ENCODE measurements at regions not wholly inside any gene's neighbourhood (a gene's known extent, or its start where the extent isn't known, plus 50 kb on each side); places are given as distances from the start of the nearest gene placed in this dataset.

- TF ChIP-seq ZBTB33 (IDR thresholded peaks at IDR 0.05; ENCODE audit: borderline replicate concordance, low read depth): no peak
These were observed 323.0 kb upstream of the PODXL start (continued) for GRCh38 chr7:131879424-131879823.

GRCh38 chr7:131878777-131879176 lies 322.3 kb upstream of the PODXL start:
- Histone ChIP-seq H3K4me2 (no peak overlapping the region), H3K9me3 (no peaks in the 10 kb centered on the region), H3K4me3 (ENCODE audit: low read depth in 2 of 2, low read length in 1 of 2) (no peak overlapping the region), H3K27ac (ENCODE audit: low read depth in 2 of 2, low read length in 1 of 2) (no peak overlapping the region), H3F3A (replicated peaks; ENCODE audit: insufficient read depth) (peaks cover 7% of the 10 kb centered on the region), H3K9ac (no peak overlapping the region), H3K9me2 (no peaks in the 10 kb centered on the region), H3K79me2 (ENCODE audit: insufficient read depth) (no peaks in the 10 kb centered on the region), H4K20me1 (ENCODE audit: insufficient read depth) (no peaks in the 10 kb centered on the region), H3K4me1 (ENCODE audit: control insufficient read depth in 1 of 2, insufficient read depth in 2 of 2, low read depth in 1 of 2, low read length in 1 of 2) (peaks cover 0 to 6% of the 10 kb centered on the region in 2 experiments; a peak in 2 of 4 replicates), H3K27me3 (ENCODE audit: insufficient read depth) (no peaks in the 10 kb centered on the region), H2AFZ (ENCODE audit: low read depth) (no peak overlapping the region), H3K36me3 (replicated peaks in 1 of 2; ENCODE audit: control insufficient read depth in 1 of 2, insufficient read depth in 2 of 2, low read length in 1 of 2) (no peaks in the 10 kb centered on the region)
- 46% methylated on average over 2 of the region's 2 CpGs for WGBS (ENCODE audit: low lambda C conversion rate)
- CTCF ChIA-PET: interaction anchor here (1.5 to 6.0 kb wide), 2 partner anchors 19 to 189 kb away, joined by 4 to 46 read pairs; no protein-coding TSS in a partner anchor
- POLR2A ChIA-PET: interaction anchor here (0.6 kb wide), 1 partner anchor 12 kb away, joined by 3 read pairs; no protein-coding TSS in a partner anchor
- no peak for DNase-seq
- TF ChIP-seq FOXM1 (IDR thresholded peaks at IDR 0.05; ENCODE audit: low read depth): no peak
- TF ChIP-seq ZBTB33 (IDR thresholded peaks at IDR 0.05; ENCODE audit: borderline replicate concordance, low read depth): no peak
- TF ChIP-seq SMC3 (IDR thresholded peaks at IDR 0.05; ENCODE audit: low read depth, low read length): no peak
- TF ChIP-seq NRF1 (IDR thresholded peaks at IDR 0.05; ENCODE audit: low read depth, low read length): no peak
- no peak for TF ChIP-seq CHD2 (IDR thresholded peaks at IDR 0.05; ENCODE audit: low read length, partially characterized antibody)
- no peak for TF ChIP-seq RFX5 (IDR thresholded peaks at IDR 0.05; ENCODE audit: low read length)
- TF ChIP-seq CTCF (IDR thresholded peaks at IDR 0.05): no peak
- no peak for TF ChIP-seq RAD21 (IDR thresholded peaks at IDR 0.05; ENCODE audit: low read length)

GRCh38 chr7:131873581-131873980 lies 317.2 kb upstream of the PODXL start:
- no peak overlapping the region for H3K4me3 ChIP-seq (ENCODE audit: low read depth in 2 of 2, low read length in 1 of 2)
- ChIA-PET CTCF (interaction anchor here (1.8 to 1.9 kb wide), 2 partner anchors 14 to 185 kb away, joined by 4 to 11 read pairs; no protein-coding TSS in a partner anchor), POLR2A (no interaction called here)
- no peaks in the 10 kb centered on the region for H4K20me1 ChIP-seq (ENCODE audit: insufficient read depth)
- 44% methylated on average over 6 of the region's 6 CpGs for WGBS (ENCODE audit: low lambda C conversion rate)
- no peaks in the 10 kb centered on the region for H3K27me3 ChIP-seq (ENCODE audit: insufficient read depth)
- H3K4me1 ChIP-seq (ENCODE audit: control insufficient read depth in 1 of 2, insufficient read depth in 2 of 2, low read depth in 1 of 2, low read length in 1 of 2): peaks cover 0 to 6% of the 10 kb centered on the region in 2 experiments; a peak in 3 of 4 replicates
- no peak overlapping the region for H3K4me2 ChIP-seq
- H3K9me3 ChIP-seq: no peaks in the 10 kb centered on the region
- H3K79me2 ChIP-seq (ENCODE audit: insufficient read depth): no peaks in the 10 kb centered on the region
- no peaks in the 10 kb centered on the region for H3K36me3 ChIP-seq (replicated peaks in 1 of 2; ENCODE audit: control insufficient read depth in 1 of 2, insufficient read depth in 2 of 2, low read length in 1 of 2)
- no peak for DNase-seq
- no peak overlapping the region for H2AFZ ChIP-seq (ENCODE audit: low read depth)
- peaks cover 7% of the 10 kb centered on the region for H3F3A ChIP-seq (replicated peaks; ENCODE audit: insufficient read depth)
- no peaks in the 10 kb centered on the region for H3K9me2 ChIP-seq
- H3K9ac ChIP-seq: no peak overlapping the region
- no peak overlapping the region for H3K27ac ChIP-seq (ENCODE audit: low read depth in 2 of 2, low read length in 1 of 2)
- TF ChIP-seq NFIC (IDR thresholded peaks at IDR 0.05; ENCODE audit: borderline replicate concordance) (no peak), JUND (IDR thresholded peaks at IDR 0.05) (no peak), EP300 (IDR thresholded peaks at IDR 0.05; ENCODE audit: borderline replicate concordance in 1 of 2, low read depth in 1 of 2, low read length in 1 of 2) (no peak), ZBTB33 (IDR thresholded peaks at IDR 0.05; ENCODE audit: borderline replicate concordance, low read depth) (no peak), USF2 (IDR thresholded peaks at IDR 0.05; ENCODE audit: borderline replicate concordance, low read depth, low read length) (no peak), RAD21 (IDR thresholded peaks at IDR 0.05; ENCODE audit: low read length) (no peak), TAF1 (IDR thresholded peaks at IDR 0.05; ENCODE audit: borderline replicate concordance, low read depth, low read length) (no peak), RCOR1 (IDR thresholded peaks at IDR 0.05; ENCODE audit: low read length) (no peak)

All from SK-N-SH (cell line).